Frontal cortex (tissue), 3 donors: ENCODE measurements at regions not wholly inside any gene's neighbourhood (a gene's known extent, or its start where the extent isn't known, plus 50 kb on each side); places are given as distances from the start of the nearest gene placed in this dataset.
"Not testable (repeated sequence)": the region's sequence is repeated elsewhere in the genome, so short reads cannot be mapped to it uniquely, and the experiment has no call there.

Experiments
- DNase-seq, 2 donors: peaks; one replicate each; pipeline ENCODE4 v3.0.0; 2012; ENCODE audit warnings: low spot score in 2 of 2
- FAIRE-seq: peaks from 2 replicates; lab custom pipeline; 2012; peaks lifted over from hg19 to GRCh38; lab: Jason Lieb, UNC
- donor health status: control.
- donor health status: control.
- donor health status: control.

DNA sequence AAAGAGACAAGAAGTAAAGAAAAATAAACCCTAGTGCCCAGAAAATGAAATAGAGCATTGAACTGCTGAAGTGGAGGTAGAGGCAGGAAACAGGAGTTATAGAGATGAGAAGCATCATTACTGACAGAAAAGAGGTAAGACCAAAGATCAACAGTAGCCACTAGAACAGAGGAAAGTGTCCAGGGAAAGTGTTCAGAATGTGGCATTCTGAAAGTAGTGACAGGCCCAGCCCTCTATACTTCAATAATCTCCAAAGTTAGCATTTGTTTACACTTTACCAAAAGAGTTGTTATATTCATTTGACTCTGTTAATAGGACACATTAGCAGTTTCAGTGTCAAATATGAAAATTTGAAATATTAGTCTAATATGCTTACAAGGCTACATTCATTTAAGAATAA is 727.1 kb upstream of the NECTIN3 start:
- FAIRE-seq, result no peak
- no peak for DNase-seq

DNA sequence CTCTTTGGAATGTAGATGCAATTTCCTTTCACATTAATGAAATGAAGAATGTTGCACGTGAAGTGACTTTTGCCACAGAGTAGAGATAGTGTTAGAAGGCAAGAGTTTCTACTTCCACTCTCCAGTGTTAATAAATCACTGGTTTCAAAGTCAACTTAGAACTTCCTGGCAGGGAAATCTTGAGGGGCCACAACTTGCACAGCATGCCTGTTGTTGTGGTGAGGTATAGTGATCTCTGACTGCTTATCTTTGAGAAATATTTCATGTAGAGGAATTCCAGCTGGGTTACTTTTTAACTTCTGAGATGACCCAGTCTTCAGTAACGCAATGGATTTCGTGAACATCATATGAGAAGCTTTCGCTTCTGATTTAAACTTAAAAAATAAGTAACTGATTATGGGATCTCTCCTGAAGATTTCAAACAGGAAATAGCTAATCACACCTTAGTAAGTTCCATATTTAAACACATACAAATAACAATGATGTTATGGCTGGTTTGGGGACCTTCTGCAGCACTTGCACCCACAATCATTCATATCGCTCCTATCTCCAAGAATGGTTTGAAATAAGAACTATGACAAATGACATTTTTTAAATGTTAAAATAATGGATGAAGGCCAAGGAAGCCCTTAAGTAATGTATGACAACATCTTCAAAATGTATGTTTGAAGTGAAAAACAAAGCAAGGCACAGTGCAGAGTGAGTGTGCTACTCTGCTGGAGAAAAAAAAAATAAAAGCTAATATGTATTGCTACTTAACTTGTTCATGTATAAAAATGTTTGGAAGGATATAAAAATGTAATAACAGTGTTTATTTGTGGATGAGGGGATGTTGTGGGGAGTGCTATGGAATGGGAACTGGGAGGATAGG is 726.5 kb upstream of the NECTIN3 start:
- DNase-seq, result no peak

DNA sequence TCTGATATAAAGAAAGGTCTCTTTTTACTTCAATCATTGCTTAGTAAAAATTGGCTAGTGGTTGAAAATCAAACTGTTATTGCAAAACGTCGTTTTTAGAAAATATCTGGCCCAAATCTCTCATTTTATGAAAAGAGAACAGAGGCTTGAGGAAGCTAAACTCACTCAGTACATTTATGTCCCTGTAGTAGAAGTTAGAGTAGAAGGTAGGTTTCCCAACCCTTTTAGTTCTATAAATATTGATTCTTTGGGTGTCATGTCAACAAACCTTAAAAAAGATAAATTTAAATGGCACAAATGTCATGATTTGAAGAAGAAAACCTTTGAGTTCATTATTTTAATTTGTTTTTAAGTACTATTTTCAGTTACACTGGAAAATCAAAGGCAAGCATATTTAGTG is 722.3 kb upstream of the NECTIN3 start:
- FAIRE-seq, result no peak

More for the DNA sequence above, 726.5 kb upstream of the NECTIN3 start:
- FAIRE-seq, result no peak

DNA sequence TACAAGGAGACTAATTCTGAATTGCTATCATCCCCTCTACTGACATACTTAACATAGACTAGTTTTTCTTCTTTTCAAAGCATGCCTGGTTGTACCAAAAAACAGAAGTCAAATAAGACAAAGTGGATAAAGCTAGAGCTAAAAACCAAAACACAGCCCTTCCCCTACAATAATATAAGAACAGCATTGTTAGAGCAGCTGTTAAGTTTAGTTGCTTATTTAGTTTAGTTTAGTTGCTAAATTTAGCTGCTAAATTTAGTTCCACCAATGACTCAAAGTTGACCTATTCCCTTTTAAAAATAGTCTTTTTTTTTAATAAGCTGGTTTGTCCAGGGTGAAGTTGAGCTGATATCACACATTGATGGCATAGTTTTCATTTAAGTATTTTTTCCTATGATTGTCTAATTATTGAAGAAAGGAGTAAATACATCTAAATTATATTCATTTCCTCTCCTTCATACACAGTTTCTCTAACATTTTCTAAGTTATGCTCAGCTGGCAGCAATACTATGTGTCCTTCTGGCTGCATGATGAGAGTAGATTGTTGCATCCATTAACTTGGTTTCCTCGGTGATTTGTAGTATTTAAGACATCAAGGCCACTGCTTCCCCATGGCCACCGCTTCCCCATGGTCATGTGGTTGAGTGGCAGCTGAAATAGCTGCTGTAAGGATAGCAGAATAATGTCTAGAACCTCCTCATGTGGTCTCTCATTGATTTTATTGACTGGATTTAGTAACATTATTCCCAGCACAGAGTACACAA is 718.6 kb upstream of the NECTIN3 start:
- DNase-seq (no peak), FAIRE-seq (no peak)

More for the DNA sequence above, 722.3 kb upstream of the NECTIN3 start:
- DNase-seq, result no peak

DNA sequence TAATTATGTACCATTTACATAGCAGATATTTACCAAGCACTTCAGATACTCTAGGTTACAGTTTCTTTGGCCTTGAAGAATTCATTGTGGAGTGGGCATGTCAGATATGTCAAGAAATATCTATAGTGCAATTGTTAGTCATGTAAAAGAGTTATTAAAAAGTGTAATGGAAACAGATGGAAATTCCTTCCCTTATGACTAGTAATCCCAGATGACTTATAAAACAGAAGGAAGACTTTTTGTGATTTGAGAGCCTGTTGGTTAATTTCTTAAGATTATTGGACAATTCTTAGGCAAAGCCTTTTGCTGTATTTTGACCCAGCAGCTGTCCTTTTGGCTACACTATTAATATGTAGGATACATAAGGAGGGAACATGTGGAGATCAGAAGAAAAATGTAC is 708.9 kb upstream of the NECTIN3 start:
- FAIRE-seq, result no peak
- DNase-seq, result no peak

DNA sequence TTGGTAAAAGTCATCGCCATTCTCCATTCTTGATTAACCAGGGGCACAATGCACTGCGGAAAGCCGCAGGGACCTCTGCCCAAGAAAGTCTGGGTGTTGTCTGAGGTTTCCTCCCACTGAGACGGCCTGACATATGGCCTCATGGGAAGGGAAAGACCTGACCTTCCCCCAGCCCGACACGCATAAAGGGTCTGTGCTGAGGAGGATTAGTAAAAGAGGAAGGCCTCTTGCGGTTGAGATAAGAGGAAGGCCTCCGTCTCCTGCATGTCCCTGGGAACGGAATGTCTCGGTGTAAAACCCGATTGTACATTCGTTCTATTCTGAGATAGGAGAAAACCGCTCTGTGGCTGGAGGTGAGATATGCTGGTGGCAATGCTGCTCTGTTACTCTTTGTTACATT is 704.3 kb upstream of the NECTIN3 start:
- not testable (repeated sequence) for DNase-seq

DNA sequence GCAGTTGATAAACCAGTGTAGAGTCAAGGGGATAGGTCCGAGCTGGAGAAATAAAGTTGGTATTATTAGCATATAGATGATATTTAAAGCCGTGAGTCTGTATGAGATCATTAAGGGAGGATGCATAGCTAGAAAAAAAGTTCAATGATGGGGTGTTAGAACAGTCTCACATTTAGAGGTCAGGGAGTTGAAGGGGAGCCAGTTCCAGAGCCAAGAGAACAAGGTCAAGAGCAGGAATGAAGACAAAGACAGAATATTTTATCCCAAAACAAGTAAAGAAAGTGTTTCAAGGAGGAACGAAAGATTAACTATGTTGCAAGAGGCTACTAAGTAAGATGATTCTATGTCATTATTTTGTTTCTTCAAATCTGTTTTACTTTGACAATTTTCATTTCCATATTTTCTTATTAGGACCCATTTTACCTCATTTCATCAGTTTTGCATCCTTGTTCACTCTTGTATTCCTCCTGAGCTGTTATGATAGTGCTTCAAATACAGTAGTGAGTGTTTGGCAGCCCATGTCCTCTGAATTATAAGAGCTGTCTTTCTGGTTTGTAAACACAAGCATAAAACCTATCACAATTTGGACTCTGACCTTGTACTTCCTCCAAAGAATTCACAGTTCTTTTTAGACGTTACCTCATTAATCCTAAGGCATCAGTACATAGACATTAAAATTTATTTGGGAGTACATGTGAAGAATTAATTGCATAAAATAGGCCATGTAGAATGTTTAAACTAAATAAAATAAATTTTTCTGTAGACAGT is 695.7 kb upstream of the NECTIN3 start:
- FAIRE-seq, result no peak
- no peak for DNase-seq

More for the DNA sequence above, 704.3 kb upstream of the NECTIN3 start:
- not testable (repeated sequence) for FAIRE-seq

DNA sequence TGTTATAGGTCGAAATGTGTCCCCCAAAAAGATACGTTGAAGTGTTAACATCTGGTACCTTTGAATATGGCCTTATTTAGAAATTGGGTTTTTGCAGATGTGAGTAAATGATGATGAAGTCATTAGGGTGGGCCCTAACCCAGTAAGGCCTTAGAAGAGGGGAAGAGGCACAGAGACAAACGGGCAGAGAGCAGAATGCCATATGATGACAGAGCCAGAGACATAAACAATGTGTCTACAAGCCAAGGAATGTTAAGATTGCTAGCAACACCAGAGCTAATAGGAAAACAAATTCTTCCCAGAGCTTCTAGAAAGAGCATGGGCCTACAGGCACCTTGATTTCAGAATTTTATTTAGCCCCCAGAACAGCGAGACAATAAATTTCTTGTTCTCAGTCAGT is 693.1 kb upstream of the NECTIN3 start:
- FAIRE-seq, result no peak
- no peak for DNase-seq

DNA sequence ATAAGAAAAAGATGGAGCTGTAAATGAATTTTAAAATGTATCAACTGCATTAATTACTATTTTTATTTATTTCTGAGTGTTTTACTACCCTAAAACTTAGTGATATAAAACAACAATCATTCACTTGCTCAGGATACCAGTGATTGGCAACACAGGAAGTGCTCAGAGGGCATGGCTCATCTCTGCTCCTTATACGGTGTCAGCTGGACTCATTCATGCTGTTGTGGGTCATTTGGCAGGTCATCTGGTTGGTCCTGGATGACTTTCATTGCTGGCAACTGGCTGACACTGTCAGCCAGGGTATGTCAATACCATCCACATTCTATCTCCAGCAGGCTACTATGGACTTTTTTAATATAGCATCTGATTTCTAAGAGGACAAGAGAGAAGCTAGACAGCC is 689.6 kb upstream of the NECTIN3 start:
- no peak for FAIRE-seq
- no peak for DNase-seq

DNA sequence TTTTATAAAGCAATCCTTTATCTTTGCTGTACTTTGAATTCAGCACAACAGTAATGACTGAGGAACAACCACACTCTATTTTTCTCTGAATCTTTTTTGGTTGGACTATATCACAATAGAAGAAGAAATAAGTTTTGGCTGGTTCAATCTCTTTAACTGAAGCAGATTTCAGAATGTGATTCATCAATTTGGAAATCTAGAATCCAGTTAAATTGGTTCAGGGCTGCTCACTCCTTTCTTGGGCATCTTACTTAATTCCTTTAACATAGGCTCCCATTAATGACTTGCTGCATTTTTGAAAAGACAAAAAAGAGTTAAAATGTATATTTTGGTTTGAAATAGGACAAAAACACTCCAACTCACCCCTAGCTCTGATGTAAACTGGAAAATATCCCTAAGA is 688.3 kb upstream of the NECTIN3 start:
- DNase-seq, result no peak
- no peak for FAIRE-seq

DNA sequence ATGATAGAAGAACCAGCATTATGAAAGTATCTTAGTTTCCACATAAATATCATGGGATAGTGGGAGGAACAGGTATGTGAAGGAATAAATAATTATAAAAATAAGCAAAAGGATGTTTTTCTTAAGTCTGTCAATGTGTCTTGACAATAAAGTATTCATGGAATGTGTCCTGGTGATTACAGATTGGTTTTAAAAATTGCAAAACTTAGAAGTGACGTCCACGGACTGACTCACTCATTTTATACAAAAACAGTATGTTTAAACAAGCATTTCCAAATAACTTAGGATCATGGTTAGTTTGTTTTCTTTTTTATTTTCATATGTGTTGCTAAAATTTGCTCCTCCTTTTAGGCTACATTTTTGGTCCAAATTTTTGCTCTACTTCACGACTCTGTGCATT is 687.0 kb upstream of the NECTIN3 start:
- FAIRE-seq (no peak), DNase-seq (no peak)

DNA sequence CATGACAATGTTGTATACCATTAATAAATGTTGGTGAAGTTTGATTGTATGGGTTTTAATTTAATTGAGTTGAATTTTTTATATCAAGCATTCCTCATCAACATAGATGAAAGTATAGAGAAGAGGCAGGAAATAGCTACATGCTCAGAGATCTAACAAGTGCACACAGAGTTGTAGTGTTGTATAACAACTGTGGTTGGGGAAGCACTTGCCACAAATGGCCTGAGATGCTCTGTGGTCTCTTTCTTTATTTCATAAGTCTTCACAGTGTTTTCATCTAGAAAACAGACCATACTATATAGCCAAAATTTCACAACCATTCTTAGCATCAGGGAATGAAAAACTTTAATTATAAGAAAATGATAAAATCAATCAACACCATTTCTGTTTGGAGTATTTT is 682.6 kb upstream of the NECTIN3 start:
- no peak for DNase-seq
- FAIRE-seq, result no peak

DNA sequence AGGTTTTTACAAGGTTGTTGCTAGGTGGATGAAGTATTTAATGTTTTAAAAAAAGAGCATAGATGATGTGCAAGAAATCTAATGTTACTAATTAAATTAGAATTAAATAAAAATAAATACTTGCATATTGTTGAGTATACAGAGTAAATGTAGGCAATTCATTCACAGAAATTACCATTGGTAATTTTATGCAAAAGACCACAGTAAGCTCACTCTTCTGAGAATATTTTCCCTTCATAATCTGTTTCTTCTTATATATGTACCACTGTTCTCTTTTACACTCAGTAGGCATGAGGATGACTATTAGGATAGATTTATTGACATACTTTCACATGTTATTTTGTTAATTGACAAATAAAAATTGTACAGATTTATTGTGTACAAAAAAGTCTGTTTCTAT is 681.2 kb upstream of the NECTIN3 start:
- FAIRE-seq, result no peak
- DNase-seq, result no peak

DNA sequence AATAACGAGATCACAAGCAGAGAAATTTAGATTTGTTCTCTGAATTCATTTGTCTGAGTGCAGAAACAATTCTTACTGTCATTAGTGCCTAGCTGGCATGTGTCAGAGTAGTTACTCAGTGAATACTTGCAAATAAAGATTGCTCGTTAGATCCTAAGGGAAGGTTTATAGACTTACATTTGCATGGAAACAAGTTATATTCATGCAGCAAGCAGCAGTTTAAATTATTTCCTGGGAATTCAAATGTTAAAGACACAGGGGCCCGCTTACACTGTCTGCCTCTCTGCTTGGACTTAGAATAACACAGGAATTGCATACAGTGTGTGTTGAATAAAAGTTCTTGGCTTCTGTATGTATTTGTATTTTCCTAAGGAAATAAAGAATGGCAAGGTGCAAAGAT is 680.6 kb upstream of the NECTIN3 start:
- DNase-seq (no peak), FAIRE-seq (no peak)

DNA sequence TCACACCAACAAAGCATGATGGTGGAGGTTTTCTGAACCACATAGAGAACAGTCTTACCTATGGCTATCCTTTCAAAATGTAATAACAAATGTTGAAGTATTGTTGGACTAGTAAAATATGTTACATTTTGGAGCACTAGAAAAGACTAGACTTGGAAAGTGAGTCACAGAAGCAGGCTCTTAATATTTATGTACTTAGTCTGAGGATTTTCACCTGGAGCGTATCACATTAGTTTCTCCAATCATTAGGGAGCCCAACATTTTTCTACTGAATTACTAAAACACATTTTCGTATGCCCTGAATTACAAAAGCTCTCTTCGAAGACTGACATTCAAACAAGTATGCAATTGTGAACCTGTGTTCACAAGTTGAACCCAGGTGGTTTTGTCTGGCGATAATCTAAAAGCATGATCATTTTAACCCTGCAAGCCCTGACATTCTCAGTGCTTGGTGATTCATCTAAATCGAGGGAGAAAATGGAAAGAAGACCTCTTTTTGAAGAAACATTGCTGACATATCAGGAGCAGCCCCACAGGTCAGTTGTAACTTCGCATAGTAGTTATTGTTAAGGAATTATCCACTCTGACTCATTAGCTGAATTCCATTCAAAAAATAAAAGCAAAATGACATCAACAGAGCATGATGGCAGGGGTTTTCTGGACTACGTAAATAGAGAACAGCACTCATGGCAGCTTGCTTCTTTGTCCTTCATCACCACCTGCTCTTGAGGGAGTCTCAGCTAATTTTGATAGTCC is 679.8 kb upstream of the NECTIN3 start:
- DNase-seq, result no peak
- FAIRE-seq, result no peak

DNA sequence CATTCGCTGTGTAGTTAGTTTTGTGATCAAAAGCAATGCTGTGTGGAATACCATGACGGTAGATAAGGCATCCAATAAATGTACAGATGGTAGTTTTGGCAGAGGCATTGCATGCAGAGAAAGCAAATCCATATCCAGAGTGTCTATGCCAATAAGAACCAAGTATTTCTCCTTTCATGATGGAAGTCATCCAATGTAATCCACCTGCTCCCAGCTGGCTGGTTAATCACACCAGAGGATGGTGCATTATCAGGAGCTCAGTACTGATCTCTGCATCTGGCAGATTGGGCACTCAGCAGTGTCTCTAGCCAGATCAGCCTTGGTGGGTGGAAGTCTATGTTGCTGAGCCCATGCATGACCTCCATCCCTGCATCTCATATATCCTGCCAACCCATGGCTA is 677.7 kb upstream of the NECTIN3 start:
- no peak for FAIRE-seq
- DNase-seq, result no peak

DNA sequence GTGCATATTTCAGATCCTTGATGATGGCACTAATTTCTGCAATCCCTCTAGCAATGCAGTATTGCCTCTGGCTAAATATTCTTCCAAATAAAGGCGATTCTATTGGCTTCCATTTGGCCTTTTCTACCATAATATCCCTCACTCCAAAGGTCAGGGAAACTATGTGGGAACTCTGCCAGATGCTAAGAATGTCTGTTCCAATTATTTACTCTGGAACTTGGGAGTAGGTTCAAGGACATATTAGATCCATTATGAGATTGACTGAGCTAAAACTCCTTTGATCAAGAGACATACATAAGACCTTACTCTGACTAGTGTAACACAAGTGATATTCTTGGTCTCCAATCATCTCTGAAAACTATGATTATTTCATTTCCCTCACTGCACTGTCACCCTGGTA is 674.5 kb upstream of the NECTIN3 start:
- FAIRE-seq (no peak), DNase-seq (no peak)

DNA sequence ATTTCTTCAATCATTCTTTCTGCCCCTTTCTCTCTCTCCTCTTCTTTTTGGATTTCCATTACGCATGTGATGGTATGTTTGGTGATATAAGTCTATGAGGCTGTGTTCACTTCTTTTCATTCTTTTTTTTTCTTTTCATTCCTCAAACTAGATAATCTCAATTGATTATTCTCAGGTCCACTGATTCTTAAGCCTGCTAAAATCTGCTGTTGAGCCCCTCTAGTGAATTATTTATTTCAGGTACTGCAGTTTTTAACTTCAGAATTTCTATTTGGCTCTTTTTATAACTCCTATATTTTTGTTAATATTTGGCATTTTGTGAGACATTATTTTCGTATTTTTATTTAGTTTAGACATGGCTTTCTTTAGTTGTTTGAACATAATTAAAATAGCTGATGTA is 671.3 kb upstream of the NECTIN3 start:
- no peak for FAIRE-seq
- no peak for DNase-seq

DNA sequence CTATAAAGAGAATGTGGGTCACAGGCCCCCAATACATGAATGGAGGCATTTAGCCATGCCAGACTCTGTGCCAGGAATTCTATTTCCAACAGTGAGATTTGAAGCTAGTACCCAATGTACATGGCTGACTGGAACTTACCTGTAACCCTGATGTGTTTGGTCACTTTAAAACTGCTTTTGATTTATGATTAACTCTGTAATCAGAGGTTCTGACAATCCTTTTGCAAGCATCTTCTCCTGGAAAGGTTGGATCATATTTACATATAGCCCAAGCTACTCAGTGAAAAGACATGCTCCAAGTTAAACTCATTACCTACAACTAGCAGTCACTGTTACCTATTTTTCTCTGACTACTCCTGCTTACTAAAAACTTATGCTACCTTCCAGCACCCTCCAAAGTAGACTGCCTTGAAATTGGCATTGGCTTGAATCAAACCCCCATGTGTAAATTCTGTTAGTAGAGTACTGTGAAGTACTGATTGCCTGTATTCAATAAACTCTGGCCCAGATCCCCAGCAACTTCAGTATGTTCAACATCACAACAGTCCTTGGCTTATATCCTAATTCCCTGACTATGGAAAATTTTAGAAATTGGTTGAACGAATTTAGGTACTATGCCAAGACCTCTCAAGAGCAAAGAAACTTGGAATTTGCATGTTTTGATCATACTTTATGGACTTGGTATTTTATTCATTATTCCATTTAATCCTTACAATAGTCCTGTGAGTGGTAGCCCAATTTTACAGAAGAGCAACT is 665.6 kb upstream of the NECTIN3 start:
- DNase-seq (no peak), FAIRE-seq (no peak)
